ENCODE measurements at regions not wholly inside any gene's neighbourhood (a gene's known extent, or its start where the extent isn't known, plus 50 kb on each side); places are given as distances from the start of the nearest gene placed in this dataset.

- intact Hi-C loops (cut with micrococcal nuclease; ENCODE audit: unreplicated experiment): no loop called here
- CTCF ChIA-PET: no interaction called here
- no peak overlapping the region for H3K4me2 ChIP-seq
Measured at GRCh38 chr7:36781011-36781738, 56.9 kb upstream of the AOAH start.

GRCh38 chr7:36777855-36778254, 53.6 kb upstream of the AOAH start:
- Histone ChIP-seq H3F3A (ENCODE audit: insufficient read depth, low read depth) (no peaks in the 10 kb centered on the region), H3K4me3 (no peak overlapping the region), H2AFZ (no peak overlapping the region), H3K4me2 (no peak overlapping the region), H3K27ac (no peak overlapping the region), H3K79me2 (ENCODE audit: low read depth) (no peaks in the 10 kb centered on the region), H3K36me3 (ENCODE audit: low read depth) (no peaks in the 10 kb centered on the region), H3K9me2 (ENCODE audit: insufficient read depth) (no peaks in the 10 kb centered on the region), H3K9me3 (ENCODE audit: insufficient read depth, low read depth) (no peaks in the 10 kb centered on the region), H3K4me1 (replicated peaks; ENCODE audit: insufficient read depth) (no peaks in the 10 kb centered on the region), H4K20me1 (ENCODE audit: insufficient read depth) (no peaks in the 10 kb centered on the region), H3K27me3 (ENCODE audit: insufficient read depth, low read depth) (peaks cover 31% of the 10 kb centered on the region)
- intact Hi-C loops (cut with micrococcal nuclease; ENCODE audit: unreplicated experiment): no loop called here
- ChIA-PET POLR2A (ENCODE audit: unreplicated experiment) (no interaction called here), CTCF (interaction anchor here (0.6 kb wide), 1 partner anchor 207 kb away, joined by 3 read pairs; no protein-coding TSS in a partner anchor)
- DNase-seq: no peak
- BruUV-seq (replicated peaks): no TSS peak
- no peak for TF ChIP-seq CTCF (conservative IDR thresholded peaks at IDR 0.05)
- no peak for TF ChIP-seq EZH2 (IDR thresholded peaks at IDR 0.05; ENCODE audit: low read depth)

More at GRCh38 chr7:36781011-36781738, 56.9 kb upstream of the AOAH start:
- Histone ChIP-seq H3F3A (ENCODE audit: insufficient read depth, low read depth) (no peaks in the 10 kb centered on the region), H3K27me3 (ENCODE audit: insufficient read depth, low read depth) (peaks cover 58% of the 10 kb centered on the region), H3K4me3 (no peak overlapping the region), H3K9me3 (ENCODE audit: insufficient read depth, low read depth) (no peaks in the 10 kb centered on the region), H3K79me2 (ENCODE audit: low read depth) (no peaks in the 10 kb centered on the region), H3K4me1 (replicated peaks; ENCODE audit: insufficient read depth) (no peaks in the 10 kb centered on the region), H4K20me1 (ENCODE audit: insufficient read depth) (no peaks in the 10 kb centered on the region), H3K36me3 (ENCODE audit: low read depth) (no peaks in the 10 kb centered on the region), H2AFZ (no peak overlapping the region), H3K9me2 (ENCODE audit: insufficient read depth) (no peaks in the 10 kb centered on the region), H3K27ac (no peak overlapping the region)
- POLR2A ChIA-PET (ENCODE audit: unreplicated experiment): no interaction called here
- BruUV-seq (replicated peaks): no TSS peak
- no peak for DNase-seq
- TF ChIP-seq EZH2 (IDR thresholded peaks at IDR 0.05; ENCODE audit: low read depth): no peak
- no peak for TF ChIP-seq CTCF (conservative IDR thresholded peaks at IDR 0.05)

- H3F3A ChIP-seq (ENCODE audit: insufficient read depth, low read depth): no peaks in the 10 kb centered on the region
- H3K27ac ChIP-seq: no peak overlapping the region
- no peak for DNase-seq
- BruUV-seq (replicated peaks): no TSS peak
- H3K4me1 ChIP-seq (replicated peaks; ENCODE audit: insufficient read depth): no peaks in the 10 kb centered on the region
- H3K36me3 ChIP-seq (ENCODE audit: low read depth): no peaks in the 10 kb centered on the region
- CTCF ChIA-PET: no interaction called here
- intact Hi-C loops (cut with micrococcal nuclease; ENCODE audit: unreplicated experiment): no loop called here
- no peaks in the 10 kb centered on the region for H3K9me3 ChIP-seq (ENCODE audit: insufficient read depth, low read depth)
- peaks cover 28% of the 10 kb centered on the region for H3K27me3 ChIP-seq (ENCODE audit: insufficient read depth, low read depth)
- no peaks in the 10 kb centered on the region for H4K20me1 ChIP-seq (ENCODE audit: insufficient read depth)
- POLR2A ChIA-PET (ENCODE audit: unreplicated experiment): no interaction called here
- no peak overlapping the region for H2AFZ ChIP-seq
- TF ChIP-seq CTCF (conservative IDR thresholded peaks at IDR 0.05) (no peak), EZH2 (IDR thresholded peaks at IDR 0.05; ENCODE audit: low read depth) (no peak)
- no peak overlapping the region for H3K4me2 ChIP-seq
- H3K4me3 ChIP-seq: no peak overlapping the region
- no peaks in the 10 kb centered on the region for H3K79me2 ChIP-seq (ENCODE audit: low read depth)
- no peaks in the 10 kb centered on the region for H3K9me2 ChIP-seq (ENCODE audit: insufficient read depth)
Measured at GRCh38 chr7:36777062-36777461, 52.8 kb upstream of the AOAH start.
